AML-193 (cell line): ENCODE measurements at regions not wholly inside any gene's neighbourhood (a gene's known extent, or its start where the extent isn't known, plus 50 kb on each side); places are given as distances from the start of the nearest gene placed in this dataset.

Experiments used
- DNase-seq, 2 experiments: peaks; one replicate each; lab custom pipeline; 2025; lab: John Stamatoyannopoulos, UW

GRCh38 chr1:83725735-83726360 is 273.1 kb downstream of the TTLL7 start:
- no peak for DNase-seq

GRCh38 chr1:83718338-83718737 is 280.6 kb downstream of the TTLL7 start:
- no peak for DNase-seq

GRCh38 chr1:83717785-83718184 is 281.1 kb downstream of the TTLL7 start:
- no peak for DNase-seq

DNA sequence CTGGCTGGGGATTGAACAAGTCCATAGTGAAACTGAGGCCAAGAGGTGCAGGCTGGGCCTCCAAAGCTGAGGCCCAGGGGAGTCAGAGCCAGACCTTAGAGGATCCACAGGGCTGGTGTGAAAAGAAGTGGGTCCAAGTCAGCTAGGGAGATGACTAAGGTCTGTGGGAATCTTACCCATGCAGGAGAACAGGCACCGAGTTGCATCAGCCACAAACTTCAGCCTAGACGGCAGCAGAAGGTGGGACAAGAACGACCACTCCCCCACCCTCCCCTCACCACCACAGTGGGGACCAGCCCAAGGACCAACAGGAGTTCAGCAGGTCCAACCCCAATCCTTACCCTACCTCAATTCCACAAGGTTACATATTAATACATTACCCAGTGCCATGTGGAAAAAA is 282.3 kb downstream of the TTLL7 start:
- DNase-seq, result no peak

DNA sequence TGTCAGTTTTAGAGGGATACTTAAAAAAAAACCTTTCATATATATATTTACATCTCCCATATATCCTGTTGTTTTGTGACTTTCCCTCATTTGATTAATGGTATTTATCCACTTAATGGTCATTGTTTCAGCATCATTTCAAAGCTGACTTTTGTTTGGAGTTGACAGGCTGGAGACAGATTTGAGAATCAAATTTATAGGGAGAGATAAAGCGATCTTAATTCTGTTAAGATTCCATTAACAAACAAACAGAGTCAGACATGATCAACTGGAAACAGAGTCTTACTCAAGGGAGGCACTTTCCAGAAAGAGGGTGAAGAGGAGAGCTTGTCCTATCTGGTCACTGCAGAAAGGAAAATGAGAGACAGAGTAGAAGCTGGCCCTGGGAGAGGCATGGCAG is 283.4 kb downstream of the TTLL7 start:
- no peak for DNase-seq

DNA sequence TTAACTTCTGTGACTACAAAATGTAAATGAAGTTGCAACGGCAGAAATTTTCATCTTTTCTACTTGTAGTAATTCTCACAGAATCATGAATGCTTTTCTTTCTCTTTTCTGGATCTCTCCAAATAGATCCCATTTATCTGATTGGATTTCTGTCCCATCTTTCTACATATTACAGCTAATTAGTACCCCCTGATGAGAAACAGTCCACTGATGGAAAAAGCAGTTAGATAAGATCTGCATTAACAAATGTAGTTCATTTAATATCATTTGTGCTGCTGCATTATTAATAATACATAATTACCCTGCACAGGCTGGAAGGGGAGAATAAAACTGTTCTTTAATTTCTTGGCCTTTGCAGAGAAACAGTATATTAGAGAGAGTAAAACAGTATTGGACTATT is 289.3 kb downstream of the TTLL7 start:
- DNase-seq, result no peak

DNA sequence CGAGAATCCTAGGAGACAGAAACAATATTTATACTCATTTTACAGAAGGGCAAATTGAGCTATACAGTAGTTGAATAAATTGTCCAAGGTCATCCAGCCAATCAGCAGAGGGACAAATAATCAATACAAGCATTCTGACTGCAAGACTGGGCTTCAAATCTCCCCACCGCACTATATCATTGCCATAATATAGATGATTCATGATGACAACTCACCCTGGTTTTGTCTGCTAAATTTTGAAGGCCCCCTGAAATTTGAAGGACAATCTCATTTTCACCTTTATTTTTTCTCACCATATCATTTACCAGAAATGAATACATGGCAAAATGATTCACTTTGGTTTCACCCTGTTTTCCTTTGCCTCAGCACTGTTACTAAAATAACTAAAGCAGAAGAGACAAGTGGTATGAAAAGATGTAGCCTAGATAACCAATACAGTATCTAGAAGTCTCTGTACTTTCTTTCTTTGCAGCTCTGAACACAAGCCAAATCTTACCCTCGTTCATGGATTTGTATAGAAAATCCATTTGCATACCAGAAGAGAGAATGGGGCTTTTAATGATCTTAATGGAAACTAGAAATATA is 292.5 kb downstream of the TTLL7 start:
- DNase-seq, result no peak

GRCh38 chr1:83705091-83705490 is 293.8 kb downstream of the TTLL7 start:
- no peak for DNase-seq

DNA sequence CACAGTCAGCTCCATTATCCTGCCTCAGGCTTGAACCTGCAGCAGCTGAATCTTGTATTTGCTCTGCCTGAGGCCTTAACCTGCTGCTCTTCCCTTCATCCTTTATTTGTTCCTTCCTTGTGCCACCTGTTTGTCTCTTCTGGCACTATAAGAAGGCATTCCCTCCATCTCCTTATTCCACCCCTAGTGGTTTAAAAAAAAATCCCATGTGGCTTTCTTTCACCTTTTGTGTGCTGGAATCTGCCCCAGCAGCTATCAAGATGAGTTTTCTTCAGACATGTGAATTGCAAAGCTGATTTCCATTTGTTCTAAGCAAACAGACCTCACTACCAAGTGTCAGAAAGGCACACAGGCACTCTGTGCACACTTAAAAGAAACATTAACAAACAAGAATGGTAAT is 294.6 kb downstream of the TTLL7 start:
- no peak for DNase-seq

- no peak for DNase-seq
Measured at GRCh38 chr1:83702356-83702755, 296.6 kb downstream of the TTLL7 start.

GRCh38 chr1:83701355-83701754 is 297.6 kb downstream of the TTLL7 start:
- no peak for DNase-seq

DNA sequence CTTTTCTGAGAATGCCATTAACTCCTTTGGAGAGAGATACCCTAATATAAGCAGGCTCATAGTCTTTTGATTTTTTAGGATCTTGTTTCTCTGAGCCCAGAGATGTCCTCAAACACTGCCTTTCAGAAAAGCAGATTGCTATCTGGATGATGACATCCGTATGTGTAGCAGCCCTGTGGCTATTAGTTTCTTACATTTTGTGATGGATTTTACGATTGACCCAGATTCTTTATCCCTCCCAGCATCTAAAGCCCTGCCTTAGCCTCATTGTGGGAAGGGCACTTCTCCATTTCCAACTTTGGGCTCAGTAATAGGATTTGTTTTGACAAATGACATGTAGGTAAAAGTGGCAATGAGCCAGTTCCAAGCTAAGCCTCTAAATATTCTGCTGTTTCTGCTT is 300.3 kb downstream of the TTLL7 start:
- DNase-seq, result no peak

DNA sequence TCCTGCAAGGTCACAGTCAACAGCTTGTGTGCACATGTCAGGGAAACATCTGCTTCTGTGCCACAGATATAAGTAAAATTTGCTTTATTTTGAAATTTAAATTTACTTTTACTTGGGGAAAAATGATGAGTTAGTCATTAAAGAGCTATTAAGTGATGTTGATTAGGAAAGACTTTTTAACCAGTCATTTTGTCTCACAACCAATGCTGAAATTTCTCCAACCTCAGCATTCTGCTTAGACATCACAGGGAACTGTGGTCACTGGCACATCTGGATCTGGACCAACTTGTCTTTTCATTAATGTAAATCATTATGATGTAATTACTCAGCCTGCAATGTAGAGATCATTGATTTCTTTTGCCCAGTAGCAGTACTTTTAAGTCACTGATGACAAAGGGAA is 301.0 kb downstream of the TTLL7 start:
- no peak for DNase-seq

DNA sequence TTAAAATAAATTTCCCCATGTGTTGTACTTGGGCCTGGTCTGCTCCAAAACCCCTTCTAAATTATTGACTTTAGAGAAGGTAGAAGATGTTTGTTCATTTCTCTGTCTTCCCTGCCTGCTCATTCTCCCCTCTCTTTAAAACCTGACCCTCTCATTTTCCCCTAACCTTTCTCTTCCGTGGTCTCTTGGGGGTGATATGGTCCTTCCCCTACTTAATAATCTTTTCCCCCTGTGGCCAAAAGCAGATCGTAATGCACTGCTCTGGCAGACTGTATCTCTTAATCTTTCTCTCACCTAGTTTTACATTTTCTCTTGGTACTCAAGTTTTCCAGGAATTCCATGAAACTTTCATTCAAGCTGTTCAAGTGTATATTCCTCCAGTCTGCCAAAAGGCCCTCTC is 301.7 kb downstream of the TTLL7 start:
- DNase-seq, result no peak

- no peak for DNase-seq
Measured at GRCh38 chr1:83694449-83694848, 304.5 kb downstream of the TTLL7 start.

DNA sequence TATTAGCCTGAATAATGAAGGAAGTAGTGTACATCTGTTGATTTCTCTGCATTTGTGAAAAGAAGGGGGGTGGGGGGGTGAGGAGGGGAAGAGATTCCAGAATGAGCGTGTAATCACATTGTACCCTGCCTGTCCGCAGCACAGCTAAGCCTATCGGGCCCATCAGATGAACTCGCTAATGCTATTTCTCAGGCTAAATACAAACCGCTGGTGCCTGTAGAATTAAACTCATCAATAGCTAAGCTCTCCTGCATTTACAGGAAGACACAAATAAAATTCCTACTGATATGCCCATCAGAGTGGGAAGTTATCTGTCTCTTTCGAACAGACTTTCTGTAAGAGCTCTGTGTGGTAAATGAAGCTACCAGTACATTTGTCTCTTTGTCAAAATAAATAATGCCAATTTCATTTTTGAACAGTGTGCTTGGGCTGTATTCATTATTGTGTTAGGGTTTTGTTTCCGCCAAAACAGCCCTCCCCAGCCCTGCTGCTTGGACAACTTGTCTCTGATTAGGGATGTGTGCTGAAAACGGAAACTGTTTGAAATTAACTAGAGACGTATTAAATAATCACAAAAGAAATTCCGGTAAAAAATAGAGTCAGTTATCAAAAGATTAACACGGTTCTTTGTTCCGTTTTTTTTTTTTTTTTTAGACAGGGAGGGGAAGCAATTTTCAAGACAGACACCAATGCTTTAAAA is 305.4 kb downstream of the TTLL7 start:
- DNase-seq, result no peak

- DNase-seq, result no peak
Measured at GRCh38 chr1:83692524-83693381, 306.2 kb downstream of the TTLL7 start.

GRCh38 chr1:83691953-83692500 is 306.9 kb downstream of the TTLL7 start:
- DNase-seq, result no peak

DNA sequence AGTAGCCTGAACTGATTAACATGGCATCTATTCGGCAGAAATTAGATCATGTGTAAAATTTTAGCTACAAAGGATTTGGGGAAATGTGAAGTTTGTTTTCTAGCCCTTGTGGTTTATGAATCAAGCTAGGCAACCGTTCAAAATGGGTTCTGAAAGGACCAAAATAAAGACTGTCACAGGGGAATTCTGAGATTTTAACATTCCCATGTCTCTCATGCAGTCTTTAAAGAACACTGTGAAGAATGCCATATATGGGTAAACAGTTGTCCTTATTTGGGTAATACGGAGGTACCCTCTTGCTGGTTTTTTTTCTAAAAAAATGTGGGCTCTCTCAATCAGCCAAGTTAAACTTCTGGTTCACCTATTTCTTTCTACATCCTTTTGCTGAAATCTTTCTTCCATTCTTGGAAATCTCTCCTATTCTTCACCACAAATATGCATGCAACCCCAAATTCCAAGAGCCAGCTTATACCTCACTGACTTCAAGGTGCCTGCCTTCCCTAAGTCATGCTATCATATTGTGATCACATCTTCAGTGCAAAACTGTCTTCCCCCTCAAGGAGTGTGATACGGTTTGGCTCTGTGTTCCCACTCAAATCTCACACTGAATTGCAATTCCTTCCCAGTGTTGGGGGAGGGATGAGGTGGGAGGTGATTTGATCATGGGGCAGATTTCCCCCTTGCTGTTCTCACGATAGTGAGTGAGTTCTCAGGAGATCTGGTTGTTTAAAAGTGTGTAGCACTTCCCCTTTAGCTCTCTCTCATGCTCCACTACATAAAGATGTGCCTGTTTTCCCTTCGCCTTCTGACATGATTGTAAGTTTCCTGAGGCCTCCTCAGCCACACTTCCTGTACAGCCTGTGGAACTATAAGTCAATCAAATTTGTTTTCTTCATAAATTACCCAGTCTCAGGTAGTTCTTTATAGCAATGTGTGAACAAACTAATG is 308.7 kb downstream of the TTLL7 start:
- DNase-seq, result no peak

- no peak for DNase-seq
Measured at GRCh38 chr1:83682132-83682531, 316.8 kb downstream of the TTLL7 start.

DNA sequence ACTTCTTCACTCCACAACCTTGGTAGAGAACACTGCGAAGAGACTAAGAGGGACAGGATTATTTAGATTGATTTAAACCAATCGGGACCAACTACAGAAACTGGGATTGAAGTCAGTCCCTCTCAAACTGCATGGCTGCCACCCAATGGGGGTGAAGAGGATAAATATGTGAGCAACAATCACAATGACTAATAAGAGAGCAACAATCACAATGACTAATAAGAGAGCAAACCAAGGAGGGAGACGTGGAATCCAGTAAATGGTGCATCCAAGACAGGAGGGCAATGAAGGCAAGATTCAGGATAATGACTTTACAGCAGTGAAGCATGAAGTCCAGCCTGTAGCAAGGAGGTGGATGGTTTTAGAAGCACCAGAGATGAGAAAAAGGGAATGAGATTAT is 322.8 kb downstream of the TTLL7 start:
- no peak for DNase-seq
